CD14-positive monocyte (primary cell): ENCODE measurements at regions not wholly inside any gene's neighbourhood (a gene's known extent, or its start where the extent isn't known, plus 50 kb on each side); places are given as distances from the start of the nearest gene placed in this dataset.

Experiments
- DNase-seq, 3 donors: peaks; one replicate each; pipeline ENCODE4 v3.0.0-alpha.2; 2011 to 2022
- H2AFZ ChIP-seq: 2 replicates; pipeline ENCODE4 v1.6.0; 2012; ENCODE audit warnings: mild to moderate bottlenecking, low read depth, low read length, inconsistent platforms; ENCODE audit not compliant: insufficient read depth, poor library complexity, severe bottlenecking
- H3K27ac ChIP-seq, 2 donors: 1 replicate in 1 of 2; 2 replicates in 1 of 2; pipeline ENCODE4 v1.5.1; 2012 to 2013; ENCODE audit warnings: low read length in 2 of 2, control low read depth in 1 of 2, inconsistent platforms in 1 of 2, low read depth in 1 of 2, mild to moderate bottlenecking in 1 of 2
- H3K27me3 ChIP-seq, 2 donors: one replicate each; pipeline versions ENCODE4 v1.6.0 to v1.6.1; 2011 to 2013; ENCODE audit warnings: low read length in 2 of 2; ENCODE audit not compliant: control insufficient read depth in 2 of 2, insufficient read depth in 2 of 2
- H3K36me3 ChIP-seq, 2 donors: replicated peaks in 1 of 2; 1 replicate in 1 of 2; 2 replicates in 1 of 2; pipeline versions ENCODE4 v1.5.1 to v1.6.1; 2012 to 2013; ENCODE audit warnings: low read length in 2 of 2, control low read depth in 1 of 2, inconsistent platforms in 1 of 2, mild to moderate bottlenecking in 1 of 2; ENCODE audit not compliant: insufficient read depth in 2 of 2, control insufficient read depth in 1 of 2
- H3K4me1 ChIP-seq, 2 donors: 1 replicate in 1 of 2; 2 replicates in 1 of 2; pipeline versions ENCODE4 v1.5.1 to v1.6.1; 2012 to 2013; ENCODE audit warnings: low read length in 2 of 2, control low read depth in 1 of 2, inconsistent platforms in 1 of 2, mild to moderate bottlenecking in 1 of 2, moderate library complexity in 1 of 2; ENCODE audit not compliant: insufficient read depth in 2 of 2, control insufficient read depth in 1 of 2
- H3K4me2 ChIP-seq: replicated peaks from 2 replicates; pipeline ENCODE3; 2012; ENCODE audit warnings: low read length, moderate library complexity, mild to moderate bottlenecking; ENCODE audit not compliant: poor library complexity, severe bottlenecking; ENCODE audit errors: extremely low read depth
- H3K4me3 ChIP-seq, 3 experiments: fragments of 200-600 bp in 1 of 3; sonication (generic) in 1 of 3; replicated peaks in 1 of 3; 1 replicate in 2 of 3; 2 replicates in 1 of 3; pipeline ENCODE4 v1.5.1; 2011 to 2013; ENCODE audit warnings: low read length in 3 of 3, mild to moderate bottlenecking in 3 of 3, control low read depth in 2 of 3, low read depth in 2 of 3, inconsistent platforms in 1 of 3, moderate library complexity in 1 of 3
- H3K79me2 ChIP-seq: 2 replicates; pipeline ENCODE4 v1.6.0; 2012; ENCODE audit warnings: mild to moderate bottlenecking, control low read depth, inconsistent platforms, low read length, moderate library complexity; ENCODE audit not compliant: insufficient read depth
- H3K9ac ChIP-seq: 2 replicates; pipeline ENCODE4 v1.6.0; 2017; ENCODE audit warnings: low read length, mild to moderate bottlenecking; ENCODE audit not compliant: insufficient read depth, poor library complexity, severe bottlenecking
- H3K9me3 ChIP-seq, 2 donors: replicated peaks in 1 of 2; 1 replicate in 1 of 2; 2 replicates in 1 of 2; pipeline versions ENCODE4 v1.5.1 to v1.6.1; 2012 to 2013; ENCODE audit warnings: low read length in 2 of 2, control low read depth in 1 of 2; ENCODE audit not compliant: control insufficient read depth in 1 of 2, insufficient read depth in 1 of 2
- H4K20me1 ChIP-seq: 2 replicates; pipeline ENCODE4 v1.6.0; 2012; ENCODE audit warnings: mild to moderate bottlenecking, low read length, control low read depth, moderate library complexity; ENCODE audit not compliant: insufficient read depth
- H3K27ac Mint-ChIP-seq, 7 donors: one replicate each; pipeline ENCODE4 v1.8.0; 2020; ENCODE audit warnings: mild to moderate bottlenecking in 7 of 7, mixed read lengths in 7 of 7, moderate library complexity in 6 of 7, inconsistent platforms in 2 of 7
- H3K27me3 Mint-ChIP-seq, 3 donors: one replicate each; pipeline ENCODE4 v1.8.0; 2021 to 2022; ENCODE audit warnings: low read depth in 3 of 3, mild to moderate bottlenecking in 3 of 3, mixed read lengths in 3 of 3, moderate library complexity in 3 of 3, inconsistent platforms in 1 of 3
- H3K36me3 Mint-ChIP-seq, 2 donors: one replicate each; pipeline ENCODE4 v1.8.0; 2020; ENCODE audit warnings: mixed read lengths in 2 of 2, inconsistent platforms in 1 of 2, mild to moderate bottlenecking in 1 of 2
- H3K4me1 Mint-ChIP-seq: one replicate; pipeline ENCODE4 v1.8.0; 2020; ENCODE audit warnings: mild to moderate bottlenecking, mixed read lengths
- H3K4me3 Mint-ChIP-seq, 2 donors: one replicate each; pipeline ENCODE4 v1.8.0; 2020; ENCODE audit warnings: mild to moderate bottlenecking in 2 of 2, mixed read lengths in 2 of 2, moderate library complexity in 1 of 2
- H3K9me3 Mint-ChIP-seq, 7 donors: one replicate each; pipeline ENCODE4 v1.8.0; 2020 to 2022; ENCODE audit warnings: mixed read lengths in 7 of 7, mild to moderate bottlenecking in 6 of 7, moderate library complexity in 6 of 7, inconsistent platforms in 2 of 7
- CTCF ChIP-seq: fragments of 200-600 bp; IDR thresholded peaks from one replicate; pipeline ENCODE4 v1.8.0; 2022; ENCODE audit warnings: antibody characterized with exemption, mild to moderate bottlenecking
- WGBS: methylation state at CpG from one replicate; pipeline ENCODE4 v1.1.5; 2013; ENCODE audit warnings: missing lambda C conversion rate; ENCODE audit not compliant: insufficient coverage; 5-methylcytosine and 5-hydroxymethylcytosine counted together
- intact Hi-C, 2 donors: fragments of 100-400 bp; cut with micrococcal nuclease; formaldehyde crosslinking; loops; one replicate each; pipeline versions ENCODE4 v1.15.0 to v1.15.1; 2023

GRCh38 chr3:147311716-147312115 is 94.6 kb downstream of the ZIC4 start:
- H3K27ac ChIP-seq: no peak overlapping the region
- DNase-seq: no peak
- no peak for TF ChIP-seq CTCF
- intact Hi-C loops: no loop called here
- no peaks in the 10 kb centered on the region for H3K27me3 ChIP-seq
- H3K4me3 ChIP-seq: no peak overlapping the region
- H3K9ac ChIP-seq: no peak overlapping the region
- H3K4me3 Mint-ChIP-seq: no peak overlapping the region
- no peaks in the 10 kb centered on the region for H3K36me3 Mint-ChIP-seq
- no peaks in the 10 kb centered on the region for H3K36me3 ChIP-seq
- no peaks in the 10 kb centered on the region for H3K4me1 ChIP-seq
- H3K79me2 ChIP-seq: no peaks in the 10 kb centered on the region
- H3K4me2 ChIP-seq: no peak overlapping the region
- H3K4me1 Mint-ChIP-seq: no peaks in the 10 kb centered on the region
- no peaks in the 10 kb centered on the region for H3K9me3 ChIP-seq
- peaks cover 0 to 2% (median 0%) of the 10 kb centered on the region in 3 donors for H3K27me3 Mint-ChIP-seq
- WGBS: 100% methylated on average over 1 of the region's 2 CpGs
- H2AFZ ChIP-seq: no peak overlapping the region
- peaks cover 0 to under 1% (median 0%) of the 10 kb centered on the region in 7 donors for H3K9me3 Mint-ChIP-seq
- no peak overlapping the region for H3K27ac Mint-ChIP-seq
- H4K20me1 ChIP-seq: no peaks in the 10 kb centered on the region

- H3K4me3 ChIP-seq: no peak overlapping the region
- H3K79me2 ChIP-seq: no peaks in the 10 kb centered on the region
- H2AFZ ChIP-seq: no peak overlapping the region
- no peaks in the 10 kb centered on the region for H3K36me3 Mint-ChIP-seq
- H3K9ac ChIP-seq: no peak overlapping the region
- no peaks in the 10 kb centered on the region for H3K4me1 ChIP-seq
- no peaks in the 10 kb centered on the region for H3K27me3 ChIP-seq
- H3K4me1 Mint-ChIP-seq: no peaks in the 10 kb centered on the region
- peaks cover 0 to 4% (median 0%) of the 10 kb centered on the region in 7 donors for H3K9me3 Mint-ChIP-seq
- intact Hi-C loops: no loop called here
- no peak for TF ChIP-seq CTCF
- H4K20me1 ChIP-seq: no peaks in the 10 kb centered on the region
- H3K9me3 ChIP-seq: no peaks in the 10 kb centered on the region
- no peak overlapping the region for H3K27ac Mint-ChIP-seq
- no peak overlapping the region for H3K4me3 Mint-ChIP-seq
- no peak overlapping the region for H3K4me2 ChIP-seq
- peaks cover 1 to 4% (median 2%) of the 10 kb centered on the region in 3 donors for H3K27me3 Mint-ChIP-seq
- no peak for DNase-seq
- H3K27ac ChIP-seq: no peak overlapping the region
- no peaks in the 10 kb centered on the region for H3K36me3 ChIP-seq
Observed at GRCh38 chr3:147305533-147306250, 100.7 kb downstream of the ZIC4 start.
